T follicular helper cell (primary cell): ENCODE measurements at regions not wholly inside any gene's neighbourhood (a gene's known extent, or its start where the extent isn't known, plus 50 kb on each side); places are given as distances from the start of the nearest gene placed in this dataset.

Source experiments
- DNase-seq: peaks from one replicate; pipeline ENCODE4 v3.0.0-alpha.2; 2020; ENCODE audit warnings: low read depth

GRCh38 chr2:193556766-193557470, 1362.2 kb upstream of the TMEFF2 start:
- no peak for DNase-seq

DNA sequence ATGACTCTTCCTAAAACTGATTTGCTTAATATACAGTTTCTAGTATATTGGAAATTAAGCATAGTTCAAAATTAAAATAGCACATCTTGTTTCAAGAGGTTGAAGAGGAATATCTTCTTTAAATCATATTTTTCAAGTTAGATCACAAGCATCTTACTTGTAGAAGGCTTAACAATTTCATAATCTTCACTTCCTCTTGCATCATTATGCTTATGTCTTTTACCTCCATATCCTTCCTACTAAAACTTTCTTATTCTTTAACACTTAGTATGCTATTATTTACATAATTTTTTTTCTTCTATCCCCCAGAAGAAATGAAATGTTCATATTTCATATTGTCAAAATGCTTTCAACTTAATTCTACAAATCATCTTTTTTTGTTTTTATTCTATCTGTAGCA, 1354.9 kb upstream of the TMEFF2 start:
- no peak for DNase-seq

- DNase-seq = no peak
Measured at GRCh38 chr2:193542762-193543161, 1348.0 kb upstream of the TMEFF2 start.

GRCh38 chr2:193539188-193539587, 1344.5 kb upstream of the TMEFF2 start:
- no peak for DNase-seq

- no peak for DNase-seq
Measured at GRCh38 chr2:193538061-193538460, 1343.3 kb upstream of the TMEFF2 start.

GRCh38 chr2:193537531-193537930, 1342.8 kb upstream of the TMEFF2 start:
- DNase-seq = no peak

- no peak for DNase-seq
Measured at GRCh38 chr2:193528458-193528857, 1333.7 kb upstream of the TMEFF2 start.

GRCh38 chr2:193527146-193527545, 1332.4 kb upstream of the TMEFF2 start:
- no peak for DNase-seq

DNA sequence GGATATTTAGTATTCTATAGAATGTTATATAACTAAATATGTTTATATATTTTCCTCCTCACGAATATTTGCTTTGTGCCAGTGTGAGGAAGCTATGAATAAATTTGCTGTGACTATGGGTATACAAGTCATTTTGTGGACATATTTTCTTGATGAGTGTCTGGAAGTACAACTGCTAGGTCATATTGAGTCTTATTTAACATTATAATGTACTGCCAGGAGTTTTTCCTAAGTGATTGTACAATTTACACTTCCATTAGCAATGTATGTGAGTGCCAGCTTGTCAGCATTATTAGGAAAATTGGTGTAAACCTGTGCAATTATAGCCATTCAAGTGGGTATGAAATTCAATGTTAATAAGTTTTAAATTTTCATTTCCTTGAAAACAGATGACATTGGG, 1328.9 kb upstream of the TMEFF2 start:
- DNase-seq = no peak

- no peak for DNase-seq
Measured at GRCh38 chr2:193521523-193521922, 1326.8 kb upstream of the TMEFF2 start.

DNA sequence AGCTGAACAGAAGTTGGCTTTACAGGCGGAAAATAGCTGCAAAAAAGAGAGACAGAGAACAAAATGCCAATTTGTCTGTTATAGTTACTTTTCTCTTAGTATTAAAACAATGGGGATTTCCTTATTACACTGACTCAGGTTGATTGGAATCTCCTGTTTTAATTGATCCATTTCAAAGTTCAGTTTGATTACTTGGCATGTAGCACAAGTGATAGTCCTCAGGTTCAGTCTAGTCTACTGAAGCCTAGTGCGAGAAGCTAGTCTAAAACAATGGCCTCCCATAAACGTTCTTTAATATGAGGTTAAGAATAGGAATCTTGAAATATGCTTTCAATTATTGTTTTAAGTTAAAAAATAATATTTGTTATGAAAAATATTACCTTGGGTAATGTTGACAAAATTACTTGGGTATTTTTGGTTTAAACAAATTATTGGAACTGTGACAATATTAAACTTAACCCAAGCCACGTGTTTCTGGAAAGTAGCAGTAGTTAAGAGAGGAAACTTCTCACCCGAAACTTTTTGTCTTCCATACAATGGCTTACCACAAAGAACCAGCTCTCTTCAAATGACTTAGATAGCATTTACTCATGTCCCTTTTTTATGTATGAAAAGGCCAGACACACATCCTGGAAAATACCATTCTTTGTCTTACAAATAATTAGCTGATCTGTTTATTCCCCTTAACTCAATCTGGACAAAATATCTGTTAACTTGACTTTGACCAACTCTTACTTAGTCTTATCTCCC, 1326.2 kb upstream of the TMEFF2 start:
- DNase-seq = no peak

- no peak for DNase-seq
Measured at GRCh38 chr2:193518041-193518817, 1323.5 kb upstream of the TMEFF2 start.

- no peak for DNase-seq
Measured at GRCh38 chr2:193517615-193518014, 1322.9 kb upstream of the TMEFF2 start.

DNA sequence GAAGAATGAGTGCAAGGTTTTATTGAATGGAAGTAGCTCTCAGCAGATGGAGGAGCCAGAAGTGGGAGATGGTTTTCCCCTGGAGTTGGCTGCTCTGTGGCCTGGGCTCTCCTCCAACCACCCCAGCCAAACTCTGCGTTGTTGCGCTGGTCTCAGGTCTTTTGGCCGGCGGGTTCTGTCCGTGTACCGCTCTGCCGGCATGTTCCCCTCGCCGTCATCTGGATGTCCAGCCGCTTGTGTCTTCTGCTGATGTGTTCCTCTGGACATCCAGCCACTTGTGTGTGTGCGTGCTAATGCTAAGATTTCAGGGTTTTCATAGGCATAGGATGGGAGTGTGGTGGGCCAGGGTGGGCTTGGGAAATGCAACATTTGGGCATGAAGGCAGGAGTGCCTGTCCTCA, 1311.3 kb upstream of the TMEFF2 start:
- no peak for DNase-seq

DNA sequence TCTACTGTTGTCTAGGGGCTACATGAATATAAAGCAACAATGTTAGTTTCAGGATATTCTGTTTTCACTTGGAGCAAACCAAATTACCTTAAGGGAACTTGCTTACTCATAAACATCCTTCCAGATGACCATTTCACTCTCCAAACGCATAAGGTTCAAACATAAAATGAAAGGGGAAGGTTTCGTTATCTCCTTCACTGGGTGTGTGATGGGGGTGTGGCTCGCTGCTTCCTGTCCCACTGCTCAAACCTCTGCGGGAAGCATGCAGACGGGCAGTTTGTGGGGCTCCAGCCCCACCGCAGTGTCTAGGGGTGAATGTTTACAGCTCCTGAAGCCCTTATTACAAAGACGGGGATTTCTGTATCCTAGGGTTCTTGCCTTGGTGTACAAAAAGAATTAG, 1310.9 kb upstream of the TMEFF2 start:
- DNase-seq = no peak

- DNase-seq = no peak
Measured at GRCh38 chr2:193502363-193503035, 1307.8 kb upstream of the TMEFF2 start.

GRCh38 chr2:193496786-193497185, 1302.1 kb upstream of the TMEFF2 start:
- DNase-seq = no peak

DNA sequence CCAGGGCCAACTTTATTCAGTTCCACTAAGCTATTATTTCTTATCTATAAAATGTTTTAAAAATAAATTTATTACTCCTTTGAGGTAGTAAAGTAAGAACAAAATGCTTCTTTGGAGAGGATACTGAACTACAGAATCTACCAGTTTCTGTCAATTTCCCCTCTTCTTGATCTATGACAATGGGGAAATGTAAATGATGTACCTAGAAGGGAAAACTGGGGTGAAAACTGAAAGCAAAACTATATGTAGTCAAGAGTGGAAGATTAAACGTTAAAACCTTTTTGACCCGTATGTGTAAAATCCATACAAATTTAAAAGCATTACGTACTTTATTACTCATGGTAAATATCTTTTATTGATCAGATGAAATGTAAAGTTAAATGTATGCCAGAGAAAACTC, 1287.8 kb upstream of the TMEFF2 start:
- DNase-seq = no peak

GRCh38 chr2:193480187-193480586, 1285.5 kb upstream of the TMEFF2 start:
- DNase-seq = no peak

DNA sequence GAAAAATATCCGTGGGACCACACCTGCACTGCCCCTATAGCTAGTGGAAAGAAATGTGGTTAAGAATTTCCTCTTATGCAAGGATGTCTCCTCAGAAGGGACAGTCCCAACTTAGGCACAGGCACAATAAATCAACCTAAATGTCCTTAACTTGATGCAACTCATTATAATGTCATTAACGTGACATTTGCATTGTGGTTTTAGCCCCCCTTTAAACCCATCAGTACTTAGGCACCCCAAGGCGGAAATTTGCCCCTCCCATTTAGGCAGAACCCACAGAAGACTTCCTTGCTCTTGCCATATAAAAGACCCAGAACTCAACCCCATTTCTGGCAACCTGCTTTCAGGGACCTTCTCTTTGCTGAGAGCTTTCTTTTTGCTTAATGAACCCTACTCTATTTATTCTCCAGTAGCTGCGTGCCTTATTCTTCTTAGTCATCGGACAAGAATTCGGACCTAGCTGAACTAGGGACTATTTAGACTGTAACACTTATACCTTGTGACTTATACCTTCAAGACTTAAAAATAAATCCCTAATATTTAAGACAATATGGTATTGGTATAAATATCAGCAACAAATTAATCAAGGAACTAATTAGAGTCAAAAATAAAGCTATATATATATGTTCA, 1281.6 kb upstream of the TMEFF2 start:
- no peak for DNase-seq

DNA sequence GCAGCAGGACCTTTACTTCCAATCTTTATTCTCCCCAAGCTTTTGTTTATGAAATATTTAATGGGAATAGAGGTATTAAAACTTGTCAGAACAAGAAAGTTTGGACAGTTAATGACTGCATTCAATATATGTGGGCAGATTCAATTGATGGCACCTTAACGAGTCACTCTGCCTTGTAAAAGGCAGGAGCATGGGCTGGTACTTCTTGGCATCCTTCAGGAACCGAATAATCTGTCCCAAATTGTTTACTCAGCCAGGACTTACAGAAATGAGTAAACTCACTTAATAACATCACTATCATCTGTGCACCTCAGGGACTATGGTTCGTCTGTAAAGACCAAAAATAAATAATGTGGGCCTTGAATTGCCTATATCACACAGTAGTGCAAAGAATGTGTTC, 1280.3 kb upstream of the TMEFF2 start:
- DNase-seq = no peak

GRCh38 chr2:193469251-193469650, 1274.5 kb upstream of the TMEFF2 start:
- DNase-seq = no peak
